Breast epithelium (tissue), 3 donors: ENCODE measurements at regions not wholly inside any gene's neighbourhood (a gene's known extent, or its start where the extent isn't known, plus 50 kb on each side); places are given as distances from the start of the nearest gene placed in this dataset.

Source experiments
- POLR2A ChIP-seq: fragments of 450-650 bp; IDR thresholded peaks from one replicate; pipeline ENCODE4 v1.6.1; 2016; ENCODE audit warnings: antibody characterized with exemption, mild to moderate bottlenecking, moderate library complexity
- TF ChIP-seq, protein P1 (sequence below), 3 donors: fragments of 450-650 bp; IDR thresholded peaks; one replicate each; pipeline ENCODE4 v1.5.1; 2016 to 2017; ENCODE audit warnings: antibody characterized with exemption in 3 of 3, mild to moderate bottlenecking in 3 of 3, moderate library complexity in 3 of 3

DNA sequence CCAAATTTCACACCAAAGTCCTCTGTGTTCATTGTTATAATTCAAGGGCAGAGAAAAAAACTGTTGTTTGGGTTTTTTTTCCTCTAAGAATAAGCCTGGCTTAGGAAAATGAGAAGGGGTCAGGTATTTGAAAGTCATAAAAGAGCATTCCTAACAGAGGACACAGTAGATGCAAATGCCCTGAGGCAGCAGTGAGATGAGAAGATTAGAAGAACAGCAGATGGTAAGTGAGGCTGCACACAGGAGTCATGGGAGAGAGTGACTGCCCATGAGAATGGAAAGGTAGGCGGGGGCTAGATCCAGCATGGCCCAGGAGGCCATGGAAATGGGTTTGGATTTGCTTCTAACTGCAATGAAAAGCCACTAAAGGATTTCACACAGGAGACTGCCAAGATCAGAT is 107.5 kb upstream of the RBPJ start:
- no peak for TF ChIP-seq POLR2A
- TF ChIP-seq, protein P1, sequence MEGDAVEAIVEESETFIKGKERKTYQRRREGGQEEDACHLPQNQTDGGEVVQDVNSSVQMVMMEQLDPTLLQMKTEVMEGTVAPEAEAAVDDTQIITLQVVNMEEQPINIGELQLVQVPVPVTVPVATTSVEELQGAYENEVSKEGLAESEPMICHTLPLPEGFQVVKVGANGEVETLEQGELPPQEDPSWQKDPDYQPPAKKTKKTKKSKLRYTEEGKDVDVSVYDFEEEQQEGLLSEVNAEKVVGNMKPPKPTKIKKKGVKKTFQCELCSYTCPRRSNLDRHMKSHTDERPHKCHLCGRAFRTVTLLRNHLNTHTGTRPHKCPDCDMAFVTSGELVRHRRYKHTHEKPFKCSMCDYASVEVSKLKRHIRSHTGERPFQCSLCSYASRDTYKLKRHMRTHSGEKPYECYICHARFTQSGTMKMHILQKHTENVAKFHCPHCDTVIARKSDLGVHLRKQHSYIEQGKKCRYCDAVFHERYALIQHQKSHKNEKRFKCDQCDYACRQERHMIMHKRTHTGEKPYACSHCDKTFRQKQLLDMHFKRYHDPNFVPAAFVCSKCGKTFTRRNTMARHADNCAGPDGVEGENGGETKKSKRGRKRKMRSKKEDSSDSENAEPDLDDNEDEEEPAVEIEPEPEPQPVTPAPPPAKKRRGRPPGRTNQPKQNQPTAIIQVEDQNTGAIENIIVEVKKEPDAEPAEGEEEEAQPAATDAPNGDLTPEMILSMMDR (IDR thresholded peaks at IDR 0.05): no peak
